Stimulated activated CD4-positive, alpha-beta T cell treated with anti-CD3 and anti-CD28 coated beads, Interleukin-12 subunit alpha, Interleukin-12 subunit beta, amount 100 ng/mL, for 24 hours (primary cell): ENCODE measurements at regions not wholly inside any gene's neighbourhood (a gene's known extent, or its start where the extent isn't known, plus 50 kb on each side); places are given as distances from the start of the nearest gene placed in this dataset.

ENCODE experiments used
- DNase-seq, 2 experiments: peaks; one replicate each; pipeline ENCODE4 v3.0.0-alpha.2; 2020; ENCODE audit warnings: low read depth in 2 of 2

GRCh38 chr10:65491799-65492198, 1434.0 kb upstream of the LRRTM3 start:
- DNase-seq, result no peak

- no peak for DNase-seq
These were observed 1429.3 kb upstream of the LRRTM3 start for GRCh38 chr10:65496541-65496940.

- DNase-seq, result no peak
These were observed 1428.0 kb upstream of the LRRTM3 start for GRCh38 chr10:65497837-65498236.

- DNase-seq, result no peak
These were observed 1425.1 kb upstream of the LRRTM3 start for GRCh38 chr10:65500716-65501115.

- DNase-seq, result no peak
These were observed 1424.6 kb upstream of the LRRTM3 start for GRCh38 chr10:65501259-65501658.

- no peak for DNase-seq
These were observed 1407.5 kb upstream of the LRRTM3 start for GRCh38 chr10:65518379-65518778.

- no peak for DNase-seq
These were observed 1396.8 kb upstream of the LRRTM3 start for GRCh38 chr10:65528986-65529385.

GRCh38 chr10:65531545-65531944, 1394.3 kb upstream of the LRRTM3 start:
- no peak for DNase-seq

GRCh38 chr10:65534771-65535170, 1391.1 kb upstream of the LRRTM3 start:
- DNase-seq, result no peak

- DNase-seq, result no peak
These were observed 1381.1 kb upstream of the LRRTM3 start for GRCh38 chr10:65544756-65545155.

GRCh38 chr10:65548001-65548400, 1377.8 kb upstream of the LRRTM3 start:
- no peak for DNase-seq

- DNase-seq, result no peak
These were observed 1375.1 kb upstream of the LRRTM3 start for GRCh38 chr10:65550761-65551160.

- DNase-seq, result no peak
These were observed 1370.6 kb upstream of the LRRTM3 start for GRCh38 chr10:65555192-65555591.

GRCh38 chr10:65556006-65556405, 1369.8 kb upstream of the LRRTM3 start:
- DNase-seq, result no peak

- no peak for DNase-seq
These were observed 1366.5 kb upstream of the LRRTM3 start for GRCh38 chr10:65559369-65559768.

GRCh38 chr10:65565246-65565645, 1360.6 kb upstream of the LRRTM3 start:
- DNase-seq, result no peak

GRCh38 chr10:65566906-65567305, 1358.9 kb upstream of the LRRTM3 start:
- no peak for DNase-seq

- no peak for DNase-seq
These were observed 1355.5 kb upstream of the LRRTM3 start for GRCh38 chr10:65570143-65571010.

- no peak for DNase-seq
These were observed 1354.7 kb upstream of the LRRTM3 start for GRCh38 chr10:65571011-65571570.

GRCh38 chr10:65581426-65582026, 1344.3 kb upstream of the LRRTM3 start:
- no peak for DNase-seq

- no peak for DNase-seq
These were observed 1323.5 kb upstream of the LRRTM3 start for GRCh38 chr10:65602182-65602865.

- DNase-seq, result no peak
These were observed 1314.2 kb upstream of the LRRTM3 start for GRCh38 chr10:65611592-65611991.
